Breast epithelium (tissue), 4 donors: ENCODE measurements at regions not wholly inside any gene's neighbourhood (a gene's known extent, or its start where the extent isn't known, plus 50 kb on each side); places are given as distances from the start of the nearest gene placed in this dataset.

Experiments used
- DNase-seq, 2 donors: peaks; one replicate each; pipeline ENCODE4 v3.0.0-alpha.2; 2019; ENCODE audit warnings: low spot score in 2 of 2
- H3K27ac ChIP-seq, 2 donors: fragments of 200-600 bp; sonication (generic) in 1 of 2; one replicate each; pipeline ENCODE4 v1.5.1; 2016 to 2019; ENCODE audit warnings: mild to moderate bottlenecking in 1 of 2
- H3K27me3 ChIP-seq, 2 donors: fragments of 200-600 bp; sonication (generic) in 1 of 2; one replicate each; pipeline versions ENCODE4 v1.5.1 to v1.6.0; 2017 to 2019; ENCODE audit warnings: control low read depth in 1 of 2, mild to moderate bottlenecking in 1 of 2
- H3K36me3 ChIP-seq: fragments of 200-600 bp; one replicate; pipeline ENCODE4 v1.5.1; 2019
- H3K4me1 ChIP-seq, 2 donors: fragments of 200-600 bp; sonication (generic); one replicate each; pipeline ENCODE4 v1.5.1; 2016 to 2019; ENCODE audit warnings: control low read depth in 1 of 2
- H3K4me3 ChIP-seq, 3 donors: fragments of 200-600 bp; sonication (generic); 1 replicate in 2 of 3; 2 replicates in 1 of 3; pipeline ENCODE4 v1.5.1; 2016 to 2019; ENCODE audit warnings: mild to moderate bottlenecking in 3 of 3, moderate library complexity in 2 of 3
- H3K9me3 ChIP-seq, 2 donors: fragments of 200-600 bp; sonication (generic) in 1 of 2; one replicate each; pipeline ENCODE4 v1.5.1; 2016 to 2019; ENCODE audit warnings: control low read depth in 1 of 2
- CTCF ChIP-seq, 3 donors: fragments of 450-650 bp; IDR thresholded peaks; one replicate each; pipeline ENCODE4 v1.5.1; 2016 to 2017; ENCODE audit warnings: antibody characterized with exemption in 3 of 3, mild to moderate bottlenecking in 3 of 3, moderate library complexity in 3 of 3
- POLR2A ChIP-seq: fragments of 450-650 bp; IDR thresholded peaks from one replicate; pipeline ENCODE4 v1.6.1; 2016; ENCODE audit warnings: antibody characterized with exemption, mild to moderate bottlenecking, moderate library complexity
- POLR2AphosphoS5 ChIP-seq, 3 donors: sonication (generic); formaldehyde crosslinking; IDR thresholded peaks; one replicate each; pipeline ENCODE4 v1.6.1; 2017; ENCODE audit warnings: antibody characterized with exemption in 3 of 3
- intact Hi-C: fragments of 100-400 bp; cut with DNase I; formaldehyde crosslinking; loops from one replicate; pipeline ENCODE4 v1.15.1; 2023; ENCODE audit warnings: low total_unique reads

GRCh38 chr10:4385231-4385870, 440.7 kb upstream of the AKR1E2 start:
- Histone ChIP-seq H3K4me3 (no peak overlapping the region), H3K36me3 (no peaks in the 10 kb centered on the region), H3K27me3 (no peaks in the 10 kb centered on the region), H3K9me3 (no peaks in the 10 kb centered on the region), H3K27ac (no peak overlapping the region), H3K4me1 (no peaks in the 10 kb centered on the region)
- no peak for DNase-seq
- intact Hi-C loops, result loop anchor here (5.0 kb wide), 1 partner anchor 38 kb away; no protein-coding TSS in a partner anchor
- TF ChIP-seq CTCF (IDR thresholded peaks at IDR 0.05) (no peak), POLR2AphosphoS5 (IDR thresholded peaks at IDR 0.05) (no peak), POLR2A (no peak)

- intact Hi-C loops, result no loop called here
- no peak for DNase-seq
- Histone ChIP-seq H3K36me3 (no peaks in the 10 kb centered on the region), H3K4me1 (no peaks in the 10 kb centered on the region), H3K9me3 (no peaks in the 10 kb centered on the region), H3K27me3 (no peaks in the 10 kb centered on the region), H3K27ac (no peak overlapping the region), H3K4me3 (no peak overlapping the region)
- no peak for TF ChIP-seq CTCF (IDR thresholded peaks at IDR 0.05)
- no peak for TF ChIP-seq POLR2AphosphoS5 (IDR thresholded peaks at IDR 0.05)
- no peak for TF ChIP-seq POLR2A
These were observed 441.8 kb upstream of the AKR1E2 start for GRCh38 chr10:4384245-4384644.

- no peak for TF ChIP-seq POLR2AphosphoS5 (IDR thresholded peaks at IDR 0.05)
- TF ChIP-seq CTCF (IDR thresholded peaks at IDR 0.05), result no peak
- TF ChIP-seq POLR2A, result no peak
- Histone ChIP-seq H3K9me3 (no peaks in the 10 kb centered on the region), H3K27ac (no peak overlapping the region)
These were observed 442.3 kb upstream of the AKR1E2 start for GRCh38 chr10:4383651-4384098.

GRCh38 chr10:4382811-4383210, 443.2 kb upstream of the AKR1E2 start:
- H3K4me3 ChIP-seq, result no peak overlapping the region
- TF ChIP-seq POLR2AphosphoS5 (IDR thresholded peaks at IDR 0.05) (no peak), POLR2A (no peak), CTCF (IDR thresholded peaks at IDR 0.05) (no peak)
- no peaks in the 10 kb centered on the region for H3K27me3 ChIP-seq
- no peaks in the 10 kb centered on the region for H3K9me3 ChIP-seq
- intact Hi-C loops, result no loop called here
- H3K27ac ChIP-seq, result no peak overlapping the region
- H3K4me1 ChIP-seq, result no peaks in the 10 kb centered on the region
- no peak for DNase-seq
- H3K36me3 ChIP-seq, result no peaks in the 10 kb centered on the region

More at GRCh38 chr10:4383651-4384098, 442.3 kb upstream of the AKR1E2 start:
- Histone ChIP-seq H3K4me1 (no peaks in the 10 kb centered on the region), H3K36me3 (no peaks in the 10 kb centered on the region), H3K4me3 (no peak overlapping the region), H3K27me3 (no peaks in the 10 kb centered on the region)
- intact Hi-C loops, result no loop called here
- DNase-seq, result no peak

- Histone ChIP-seq H3K27ac (no peak overlapping the region), H3K4me1 (no peaks in the 10 kb centered on the region), H3K27me3 (no peaks in the 10 kb centered on the region), H3K36me3 (no peaks in the 10 kb centered on the region), H3K4me3 (no peak overlapping the region), H3K9me3 (no peaks in the 10 kb centered on the region)
- TF ChIP-seq POLR2A, result no peak
- no peak for TF ChIP-seq CTCF (IDR thresholded peaks at IDR 0.05)
- no peak for TF ChIP-seq POLR2AphosphoS5 (IDR thresholded peaks at IDR 0.05)
- no peak for DNase-seq
- intact Hi-C loops, result no loop called here
These were observed 452.4 kb upstream of the AKR1E2 start for GRCh38 chr10:4373612-4374011.
